ENCODE measurements at regions not wholly inside any gene's neighbourhood (a gene's known extent, or its start where the extent isn't known, plus 50 kb on each side); places are given as distances from the start of the nearest gene placed in this dataset.

DNA sequence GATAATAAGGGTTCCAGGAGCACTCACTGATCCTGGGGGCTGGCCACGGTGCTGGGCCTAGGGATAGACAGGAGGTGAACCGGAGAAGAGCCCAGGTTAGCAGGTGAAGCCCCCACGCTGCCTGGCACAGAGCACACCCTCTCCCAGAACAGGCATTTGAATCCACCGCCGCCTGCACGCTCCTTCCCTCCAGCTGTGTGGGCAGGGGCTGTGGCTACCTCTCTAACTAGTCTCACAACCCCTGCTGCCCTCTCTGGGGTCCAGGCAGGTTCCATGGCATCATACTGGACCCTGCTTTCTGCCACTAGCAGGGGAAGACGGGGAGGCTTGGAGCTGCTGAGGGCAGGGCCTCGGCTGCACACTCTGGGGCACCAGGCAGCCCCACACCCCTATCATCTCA is 358.0 kb downstream of the CTTN start (continued):
- TF ChIP-seq CHCHD3 (CRISPR knock-in tag; IDR thresholded peaks at IDR 0.05) (no peak), SMARCC2 (IDR thresholded peaks at IDR 0.05) (no peak)

GRCh38 chr11:70756756-70757155 is 358.4 kb downstream of the CTTN start:
- Histone ChIP-seq H3K27me3 (ENCODE audit: control insufficient read depth in 1 of 2, insufficient read depth in 2 of 2, low read length in 2 of 2) (no peaks in the 10 kb centered on the region), H2AFZ (ENCODE audit: low read length) (no peak overlapping the region), H3K9me3 (ENCODE audit: low read length) (no peaks in the 10 kb centered on the region), H3K27ac (ENCODE audit: extremely low read length, insufficient read depth, low read length) (no peak overlapping the region), H4K20me1 (ENCODE audit: insufficient read depth, low read length) (peaks cover 20% of the 10 kb centered on the region; the same call in 1 of the 2 replicates), H3K4me2 (ENCODE audit: low read depth, low read length) (no peak overlapping the region), H3K9ac (ENCODE audit: insufficient read depth, low read depth, low read length) (no peak overlapping the region), H3K4me3 (replicated peaks in 1 of 3; ENCODE audit: insufficient read depth in 1 of 3, low read depth in 2 of 3, low read length in 3 of 3) (no peak overlapping the region), H3K79me2 (ENCODE audit: insufficient read depth, low read length) (no peaks in the 10 kb centered on the region), H3K4me1 (ENCODE audit: insufficient read depth, low read length) (no peaks in the 10 kb centered on the region), H3K36me3 (replicated peaks in 1 of 2; ENCODE audit: control insufficient read depth in 1 of 2, insufficient read depth in 2 of 2, low read length in 2 of 2) (peaks cover 5 to 13% of the 10 kb centered on the region in 2 experiments; a peak in 4 of 5 replicates)
- no peak for ATAC-seq
- TF ChIP-seq MIXL1 (CRISPR knock-in tag; IDR thresholded peaks at IDR 0.05) (no peak), BATF2 (CRISPR knock-in tag; IDR thresholded peaks at IDR 0.05) (no peak), ZNF274 (CRISPR knock-in tag; IDR thresholded peaks at IDR 0.05) (no peak), SOX6 (IDR thresholded peaks at IDR 0.05) (no peak), SOX6 (CRISPR knock-in tag; IDR thresholded peaks at IDR 0.05) (no peak)
- TF ChIP-seq, protein P1, sequence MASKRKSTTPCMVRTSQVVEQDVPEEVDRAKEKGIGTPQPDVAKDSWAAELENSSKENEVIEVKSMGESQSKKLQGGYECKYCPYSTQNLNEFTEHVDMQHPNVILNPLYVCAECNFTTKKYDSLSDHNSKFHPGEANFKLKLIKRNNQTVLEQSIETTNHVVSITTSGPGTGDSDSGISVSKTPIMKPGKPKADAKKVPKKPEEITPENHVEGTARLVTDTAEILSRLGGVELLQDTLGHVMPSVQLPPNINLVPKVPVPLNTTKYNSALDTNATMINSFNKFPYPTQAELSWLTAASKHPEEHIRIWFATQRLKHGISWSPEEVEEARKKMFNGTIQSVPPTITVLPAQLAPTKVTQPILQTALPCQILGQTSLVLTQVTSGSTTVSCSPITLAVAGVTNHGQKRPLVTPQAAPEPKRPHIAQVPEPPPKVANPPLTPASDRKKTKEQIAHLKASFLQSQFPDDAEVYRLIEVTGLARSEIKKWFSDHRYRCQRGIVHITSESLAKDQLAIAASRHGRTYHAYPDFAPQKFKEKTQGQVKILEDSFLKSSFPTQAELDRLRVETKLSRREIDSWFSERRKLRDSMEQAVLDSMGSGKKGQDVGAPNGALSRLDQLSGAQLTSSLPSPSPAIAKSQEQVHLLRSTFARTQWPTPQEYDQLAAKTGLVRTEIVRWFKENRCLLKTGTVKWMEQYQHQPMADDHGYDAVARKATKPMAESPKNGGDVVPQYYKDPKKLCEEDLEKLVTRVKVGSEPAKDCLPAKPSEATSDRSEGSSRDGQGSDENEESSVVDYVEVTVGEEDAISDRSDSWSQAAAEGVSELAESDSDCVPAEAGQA (IDR thresholded peaks at IDR 0.05; ENCODE audit: low read depth), result no peak
- TF ChIP-seq, protein P1 (CRISPR knock-in tag; IDR thresholded peaks at IDR 0.05; ENCODE audit: borderline replicate concordance), result no peak
- in situ Hi-C loops (cut with HindIII; ENCODE audit: extremely low pct_ligation_motif_present, low pct_unique_long_range_greater_than_20kb), result loop anchor here (5.0 kb wide), 1 partner anchor 289 kb away; no protein-coding TSS in a partner anchor
- no peak for DNase-seq (ENCODE audit: low spot score)
- POLR2A ChIA-PET, result no interaction called here
- WGBS (ENCODE audit: low lambda C conversion rate), result 91% methylated on average over 7 of the region's 7 CpGs
- CTCF ChIA-PET (ENCODE audit: low intra/inter-chr PET ratio, low total read pairs), result no interaction called here
- BruUV-seq (replicated peaks), result no TSS peak
- intact Hi-C loops (cut with micrococcal nuclease; ENCODE audit: unreplicated experiment), result no loop called here
- no peak for FAIRE-seq
